Activated T-helper 1 cell treated with anti-CD3 and anti-CD28 coated beads, Interleukin-12 subunit alpha, Interleukin-12 subunit beta, Interleukin-2, Interleukin-4 antibody, amounts not matched to agents 30 ng/mL and 10 ng/mL and 1 ng/mL, durations not matched to agents 14 hours and 24 hours and 36 hours (primary cell): ENCODE measurements at regions not wholly inside any gene's neighbourhood (a gene's known extent, or its start where the extent isn't known, plus 50 kb on each side); places are given as distances from the start of the nearest gene placed in this dataset.
"Not testable (repeated sequence)": the region's sequence is repeated elsewhere in the genome, so short reads cannot be mapped to it uniquely, and the experiment has no call there.

Experiments used
- DNase-seq: peaks from one replicate; pipeline ENCODE4 v3.0.0; 2021; ENCODE audit warnings: low spot score
- H3K27ac Mint-ChIP-seq: one replicate; pipeline ENCODE4 v1.8.0; 2021; ENCODE audit warnings: mild to moderate bottlenecking, mixed read lengths
- H3K27me3 Mint-ChIP-seq: one replicate; pipeline ENCODE4 v1.8.0; 2022; ENCODE audit warnings: mild to moderate bottlenecking, moderate library complexity, mixed read lengths; ENCODE audit not compliant: insufficient read depth
- H3K36me3 Mint-ChIP-seq: one replicate; pipeline ENCODE4 v1.8.0; 2021; ENCODE audit warnings: low read depth, mixed read lengths
- H3K4me1 Mint-ChIP-seq: one replicate; pipeline ENCODE4 v1.8.0; 2021; ENCODE audit warnings: low read depth, mixed read lengths
- H3K4me3 Mint-ChIP-seq: one replicate; pipeline ENCODE4 v1.8.0; 2021; ENCODE audit warnings: mild to moderate bottlenecking, moderate library complexity, mixed read lengths
- H3K9me3 Mint-ChIP-seq: one replicate; pipeline ENCODE4 v1.8.0; 2021; ENCODE audit warnings: mixed read lengths
- intact Hi-C: fragments of 100-400 bp; cut with micrococcal nuclease; formaldehyde crosslinking; loops from one replicate; pipeline ENCODE4 v1.15.1; 2024

GRCh38 chr5:129243039-129243438 is 148.5 kb downstream of the ISOC1 start:
- intact Hi-C loops, result no loop called here
- Mint-ChIP-seq H3K9me3 (no peaks in the 10 kb centered on the region), H3K27ac (no peak overlapping the region), H3K27me3 (no peaks in the 10 kb centered on the region), H3K36me3 (no peaks in the 10 kb centered on the region), H3K4me3 (no peak overlapping the region), H3K4me1 (no peaks in the 10 kb centered on the region)
- no peak for DNase-seq

GRCh38 chr5:129244478-129244877 is 149.9 kb downstream of the ISOC1 start:
- Mint-ChIP-seq H3K27me3 (no peaks in the 10 kb centered on the region), H3K4me3 (no peak overlapping the region)

GRCh38 chr5:129245489-129245888 is 150.9 kb downstream of the ISOC1 start:
- DNase-seq, result no peak
- no peak overlapping the region for H3K27ac Mint-ChIP-seq
- H3K4me3 Mint-ChIP-seq, result no peak overlapping the region
- intact Hi-C loops, result no loop called here
- no peaks in the 10 kb centered on the region for H3K4me1 Mint-ChIP-seq
- H3K27me3 Mint-ChIP-seq, result no peaks in the 10 kb centered on the region
- no peaks in the 10 kb centered on the region for H3K9me3 Mint-ChIP-seq
- H3K36me3 Mint-ChIP-seq, result no peaks in the 10 kb centered on the region

More at GRCh38 chr5:129244478-129244877, 149.9 kb downstream of the ISOC1 start:
- no peak for DNase-seq
- H3K36me3 Mint-ChIP-seq, result no peaks in the 10 kb centered on the region
- no peak overlapping the region for H3K27ac Mint-ChIP-seq
- no peaks in the 10 kb centered on the region for H3K4me1 Mint-ChIP-seq
- intact Hi-C loops, result no loop called here
- H3K9me3 Mint-ChIP-seq, result no peaks in the 10 kb centered on the region

DNA sequence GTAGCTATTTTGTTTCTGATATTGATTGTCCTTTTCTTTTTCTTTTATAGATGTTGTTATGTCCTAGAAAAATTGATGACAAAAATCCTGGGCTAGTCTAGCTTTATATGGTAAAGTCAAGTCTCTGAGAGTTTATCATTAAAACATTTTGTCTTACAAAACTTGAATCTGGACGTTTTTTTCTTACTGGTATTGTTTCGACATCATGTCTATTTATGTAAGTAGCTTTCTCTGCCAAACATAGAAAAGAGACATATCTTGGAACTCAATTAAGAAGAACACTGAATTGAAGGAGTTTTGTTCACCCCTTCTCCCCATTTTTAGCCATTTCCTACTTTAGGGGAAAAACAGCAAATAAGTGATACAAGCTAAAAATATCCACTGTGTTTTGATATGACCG is 151.5 kb downstream of the ISOC1 start:
- Mint-ChIP-seq H3K4me3 (no peak overlapping the region), H3K36me3 (no peaks in the 10 kb centered on the region), H3K9me3 (no peaks in the 10 kb centered on the region)

DNA sequence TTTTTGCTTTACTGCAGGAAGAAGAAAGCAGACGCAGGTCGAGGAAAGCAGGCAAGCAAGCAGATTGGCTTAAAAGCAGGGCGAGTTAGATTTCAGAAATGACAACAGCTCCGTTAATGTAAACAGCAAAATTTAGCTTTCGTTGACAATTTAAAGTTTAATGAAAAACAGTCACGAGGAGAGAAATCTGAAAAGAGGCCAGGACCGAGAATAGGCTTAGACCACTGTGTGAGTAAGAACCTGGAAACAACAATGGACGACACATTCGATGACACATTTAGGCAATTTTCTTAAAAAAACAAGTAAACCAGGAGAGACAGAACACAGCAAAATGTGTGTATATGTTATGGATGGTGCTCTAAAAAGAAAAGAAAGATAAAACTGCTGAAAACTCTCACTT is 155.3 kb downstream of the ISOC1 start:
- no peaks in the 10 kb centered on the region for H3K36me3 Mint-ChIP-seq
- DNase-seq, result no peak
- H3K9me3 Mint-ChIP-seq, result no peaks in the 10 kb centered on the region
- intact Hi-C loops, result no loop called here
- H3K4me1 Mint-ChIP-seq, result no peaks in the 10 kb centered on the region
- no peaks in the 10 kb centered on the region for H3K27me3 Mint-ChIP-seq
- H3K27ac Mint-ChIP-seq, result no peak overlapping the region
- H3K4me3 Mint-ChIP-seq, result no peak overlapping the region

More for the DNA sequence above, 151.5 kb downstream of the ISOC1 start:
- no peak for DNase-seq
- no peak overlapping the region for H3K27ac Mint-ChIP-seq
- H3K27me3 Mint-ChIP-seq, result no peaks in the 10 kb centered on the region
- intact Hi-C loops, result no loop called here
- H3K4me1 Mint-ChIP-seq, result no peaks in the 10 kb centered on the region

- H3K4me3 Mint-ChIP-seq, result no peak overlapping the region
- H3K9me3 Mint-ChIP-seq, result no peaks in the 10 kb centered on the region
Observed at GRCh38 chr5:129271308-129271707, 176.8 kb downstream of the ISOC1 start.

DNA sequence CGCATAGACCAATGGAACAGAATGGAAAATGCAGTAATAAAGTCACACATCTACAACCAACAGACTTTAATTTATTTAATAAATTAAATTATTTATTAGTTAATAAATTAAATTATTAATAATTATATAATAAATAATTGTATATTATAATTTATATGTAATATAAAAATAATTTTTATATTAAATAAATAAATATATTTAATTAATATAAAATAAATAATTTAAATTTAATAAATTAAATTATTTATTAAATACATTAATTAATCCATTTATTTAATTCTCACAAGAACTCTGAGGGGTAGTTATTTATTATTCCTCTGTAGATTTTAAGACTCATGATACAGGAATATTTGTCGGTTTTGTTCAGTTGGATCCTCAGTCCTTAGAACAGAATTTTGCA is 176.1 kb upstream of the ADAMTS19 start:
- DNase-seq, result no peak
- Mint-ChIP-seq H3K4me1 (no peaks in the 10 kb centered on the region), H3K9me3 (peaks cover 5% of the 10 kb centered on the region), H3K36me3 (no peaks in the 10 kb centered on the region), H3K27me3 (no peaks in the 10 kb centered on the region), H3K4me3 (no peak overlapping the region), H3K27ac (no peak overlapping the region)
- intact Hi-C loops, result no loop called here

More at GRCh38 chr5:129271308-129271707, 176.8 kb downstream of the ISOC1 start:
- no peaks in the 10 kb centered on the region for H3K36me3 Mint-ChIP-seq
- no peak for DNase-seq
- intact Hi-C loops, result no loop called here
- H3K27ac Mint-ChIP-seq, result no peak overlapping the region
- peaks cover 3% of the 10 kb centered on the region for H3K27me3 Mint-ChIP-seq
- H3K4me1 Mint-ChIP-seq, result no peaks in the 10 kb centered on the region

DNA sequence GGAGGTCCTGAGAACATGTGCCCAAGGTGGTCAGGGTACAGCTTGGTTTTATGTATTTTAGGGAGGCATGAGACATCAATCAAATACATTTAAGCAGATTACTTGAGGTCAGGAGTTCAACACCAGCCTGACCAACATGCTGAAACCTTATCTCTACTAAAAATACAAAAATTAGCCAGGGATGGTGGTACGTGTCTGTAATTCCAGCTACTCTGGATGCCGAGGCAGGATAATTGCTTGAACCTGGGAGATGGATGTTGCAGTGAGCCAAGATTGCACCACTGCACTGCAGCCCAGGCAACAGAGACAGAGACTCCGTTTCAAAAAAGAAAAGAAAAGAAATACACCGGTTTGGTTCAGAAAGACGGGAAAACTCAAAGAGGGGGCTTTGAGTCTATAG is 165.9 kb upstream of the ADAMTS19 start:
- intact Hi-C loops, H3K4me3 Mint-ChIP-seq, H3K27me3 Mint-ChIP-seq: not testable (repeated sequence)

DNA sequence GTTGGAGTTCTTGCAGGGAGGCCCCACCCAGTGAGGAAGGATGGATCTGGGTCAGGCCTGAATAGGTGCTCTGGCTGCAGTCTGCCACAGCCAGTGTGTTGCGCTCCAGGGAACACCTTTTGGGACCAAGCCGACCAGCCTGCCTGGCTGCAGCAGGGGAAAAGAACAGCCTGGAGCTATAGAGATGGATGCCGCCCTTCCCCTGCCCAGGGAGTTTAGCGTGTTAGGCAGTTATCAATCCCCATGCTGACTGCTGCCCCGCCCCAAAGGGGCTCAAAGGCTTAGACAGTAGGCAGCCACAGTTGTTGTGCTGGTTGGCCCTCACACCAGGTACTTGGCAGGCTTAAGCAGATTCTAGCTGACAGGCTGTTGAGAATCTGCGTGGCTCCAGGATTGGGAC is 153.4 kb upstream of the ADAMTS19 start:
- peaks cover 25% of the 10 kb centered on the region for H3K9me3 Mint-ChIP-seq
- H3K27me3 Mint-ChIP-seq, result no peaks in the 10 kb centered on the region
- no peaks in the 10 kb centered on the region for H3K36me3 Mint-ChIP-seq
- intact Hi-C loops, result no loop called here
- H3K4me1 Mint-ChIP-seq, result no peaks in the 10 kb centered on the region
- no peak overlapping the region for H3K27ac Mint-ChIP-seq
- no peak overlapping the region for H3K4me3 Mint-ChIP-seq
- DNase-seq, result no peak

More for the DNA sequence above, 165.9 kb upstream of the ADAMTS19 start:
- DNase-seq, H3K27ac Mint-ChIP-seq, H3K36me3 Mint-ChIP-seq, H3K4me1 Mint-ChIP-seq: not testable (repeated sequence)
- peaks cover 11% of the 10 kb centered on the region for H3K9me3 Mint-ChIP-seq

- Mint-ChIP-seq H3K4me3 (no peak overlapping the region), H3K4me1 (no peaks in the 10 kb centered on the region), H3K27me3 (no peaks in the 10 kb centered on the region), H3K27ac (no peak overlapping the region), H3K9me3 (peaks cover 13% of the 10 kb centered on the region), H3K36me3 (no peaks in the 10 kb centered on the region)
- no peak for DNase-seq
- intact Hi-C loops, result no loop called here
Observed at GRCh38 chr5:129322968-129323367, 137.1 kb upstream of the ADAMTS19 start.

GRCh38 chr5:129341306-129341705 is 118.8 kb upstream of the ADAMTS19 start:
- no peaks in the 10 kb centered on the region for H3K36me3 Mint-ChIP-seq
- peaks cover 2% of the 10 kb centered on the region for H3K9me3 Mint-ChIP-seq
- H3K27me3 Mint-ChIP-seq, result no peaks in the 10 kb centered on the region
- no peak for DNase-seq
- H3K27ac Mint-ChIP-seq, result no peak overlapping the region
- no peaks in the 10 kb centered on the region for H3K4me1 Mint-ChIP-seq
- intact Hi-C loops, result no loop called here
- no peak overlapping the region for H3K4me3 Mint-ChIP-seq

DNA sequence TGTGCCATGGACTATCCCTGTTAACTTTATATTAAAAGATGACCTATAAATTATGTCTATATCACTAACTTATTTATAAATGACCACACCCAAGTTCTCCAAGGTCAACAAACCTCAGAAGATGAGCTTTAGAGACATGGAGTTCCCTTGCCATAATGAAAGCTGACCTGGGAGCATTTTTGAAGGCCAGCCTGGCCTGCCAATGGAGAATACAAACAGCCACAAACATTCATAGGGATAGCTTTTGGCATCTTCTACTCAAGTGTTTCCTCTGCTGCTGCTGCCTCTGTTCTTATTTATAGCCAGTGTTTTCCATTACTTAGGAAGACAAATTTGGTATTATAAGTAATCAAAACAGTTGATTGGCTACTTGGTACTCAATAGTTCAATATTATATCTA is 117.3 kb upstream of the ADAMTS19 start:
- intact Hi-C loops, result no loop called here
- H3K27ac Mint-ChIP-seq, result no peak overlapping the region
- H3K4me3 Mint-ChIP-seq, result no peak overlapping the region
- H3K9me3 Mint-ChIP-seq, result no peaks in the 10 kb centered on the region
- no peaks in the 10 kb centered on the region for H3K36me3 Mint-ChIP-seq
- no peak for DNase-seq
- no peaks in the 10 kb centered on the region for H3K27me3 Mint-ChIP-seq
- H3K4me1 Mint-ChIP-seq, result no peaks in the 10 kb centered on the region

- intact Hi-C loops, result no loop called here
Observed at GRCh38 chr5:129345213-129345924, 114.7 kb upstream of the ADAMTS19 start.

DNA sequence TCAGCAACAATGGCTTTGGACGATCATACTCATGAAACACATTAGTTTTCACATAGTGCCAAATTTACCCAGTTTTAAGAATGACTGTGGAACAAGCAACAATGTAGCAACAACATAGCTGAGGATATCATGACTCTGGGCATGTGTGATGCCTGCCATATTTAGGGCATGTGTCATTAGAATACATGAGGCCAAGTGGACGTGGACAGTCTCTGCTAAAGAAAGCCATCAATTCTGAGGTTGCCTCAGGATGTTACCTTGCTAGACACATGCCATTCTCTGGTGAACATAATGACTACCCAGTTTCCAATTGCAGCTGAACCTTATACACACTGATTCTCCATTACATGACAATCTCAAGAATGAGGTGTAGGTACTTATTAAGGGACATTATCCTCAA is 103.3 kb upstream of the ADAMTS19 start:
- Mint-ChIP-seq H3K27me3 (no peaks in the 10 kb centered on the region), H3K9me3 (no peaks in the 10 kb centered on the region), H3K27ac (no peak overlapping the region), H3K4me3 (no peak overlapping the region), H3K4me1 (no peaks in the 10 kb centered on the region), H3K36me3 (no peaks in the 10 kb centered on the region)
- intact Hi-C loops, result no loop called here
- DNase-seq, result no peak

More at GRCh38 chr5:129345213-129345924, 114.7 kb upstream of the ADAMTS19 start:
- H3K36me3 Mint-ChIP-seq, result no peaks in the 10 kb centered on the region
- H3K9me3 Mint-ChIP-seq, result no peaks in the 10 kb centered on the region
- DNase-seq, result no peak
- no peak overlapping the region for H3K27ac Mint-ChIP-seq
- no peak overlapping the region for H3K4me3 Mint-ChIP-seq
- H3K4me1 Mint-ChIP-seq, result no peaks in the 10 kb centered on the region
- no peaks in the 10 kb centered on the region for H3K27me3 Mint-ChIP-seq
